HEK293 (cell line): ENCODE measurements at regions not wholly inside any gene's neighbourhood (a gene's known extent, or its start where the extent isn't known, plus 50 kb on each side); places are given as distances from the start of the nearest gene placed in this dataset.
A peak's percentile ranks its signal among the peaks of the same experiment; 100 is the strongest.

Experiments used
- CTCF ChIA-PET: fragments of 350-600 bp; formaldehyde crosslinking; extraction: SDS; loops from one replicate; lab custom pipeline; 2021; ENCODE audit warnings: antibody characterized with exemption; lab: Yijun Ruan, JAX
- POLR2A ChIA-PET: fragments of 300-600 bp; formaldehyde crosslinking; extraction: SDS; loops from one replicate; lab custom pipeline; 2020; ENCODE audit warnings: antibody characterized with exemption, inconsistent platforms; lab: Yijun Ruan, JAX
- H3K27ac ChIP-seq: fragments of 200-500 bp; sonication (Bioruptor generic); 2 replicates; pipeline ENCODE4 v1.5.1; 2014; ENCODE audit warnings: low read depth, low read length, control low read depth, inconsistent platforms; ENCODE audit errors: extremely low read depth
- H3K36me3 ChIP-seq, 2 experiments: fragments of 200-500 bp in 1 of 2; sonication (Bioruptor generic) in 1 of 2; 1 replicate in 1 of 2; 2 replicates in 1 of 2; pipeline ENCODE4 v1.5.1; 2014 to 2017; ENCODE audit warnings: inconsistent platforms in 2 of 2, low read length in 2 of 2; ENCODE audit not compliant: control insufficient read depth in 2 of 2, insufficient read depth in 1 of 2
- H3K4me1 ChIP-seq: fragments of 200-500 bp; sonication (Bioruptor generic); 2 replicates; pipeline ENCODE4 v1.5.1; 2014; ENCODE audit warnings: mild to moderate bottlenecking, low read length, inconsistent platforms; ENCODE audit not compliant: control insufficient read depth, insufficient read depth
- H3K4me3 ChIP-seq: 2 replicates; pipeline ENCODE4 v1.5.1; 2011; ENCODE audit warnings: low read depth, mild to moderate bottlenecking, control low read depth, low read length, moderate library complexity
- H3K9me3 ChIP-seq: fragments of 200-500 bp; sonication (Bioruptor generic); 2 replicates; pipeline ENCODE4 v1.5.1; 2014; ENCODE audit warnings: low read depth, low read length, inconsistent platforms; ENCODE audit not compliant: control insufficient read depth, insufficient read depth
- EGR2 ChIP-seq: fragments of 450-650 bp; formaldehyde crosslinking; IDR thresholded peaks from 2 replicates; pipeline ENCODE4 v1.5.1; 2016; ENCODE audit warnings: low read depth, missing biosample characterization, missing genetic modification characterization
- KLF10 ChIP-seq: fragments of 450-650 bp; IDR thresholded peaks from 2 replicates; pipeline ENCODE4 v1.5.1; 2018; ENCODE audit warnings: missing biosample characterization, mild to moderate bottlenecking, missing genetic modification characterization
- OSR2 ChIP-seq: fragments of 450-650 bp; formaldehyde crosslinking; IDR thresholded peaks from 2 replicates; pipeline ENCODE4 v1.5.1; 2016; ENCODE audit warnings: missing biosample characterization, missing genetic modification characterization
- SCRT1 ChIP-seq: fragments of 450-650 bp; formaldehyde crosslinking; IDR thresholded peaks from 2 replicates; pipeline ENCODE4 v1.5.1; 2016; ENCODE audit warnings: missing biosample characterization, missing genetic modification characterization, borderline replicate concordance
- SCRT2 ChIP-seq: fragments of 450-650 bp; formaldehyde crosslinking; IDR thresholded peaks from 2 replicates; pipeline ENCODE4 v1.5.1; 2016; ENCODE audit warnings: missing biosample characterization, missing genetic modification characterization
- ZBTB48 ChIP-seq: fragments of 450-650 bp; formaldehyde crosslinking; IDR thresholded peaks from 2 replicates; pipeline ENCODE4 v1.5.1; 2016; ENCODE audit warnings: missing biosample characterization, missing genetic modification characterization
- ZBTB7A ChIP-seq: fragments of 450-650 bp; formaldehyde crosslinking; IDR thresholded peaks from 2 replicates; pipeline ENCODE4 v1.5.1; 2016; ENCODE audit warnings: low read depth, missing biosample characterization, missing genetic modification characterization
- ZBTB8A ChIP-seq: fragments of 450-650 bp; formaldehyde crosslinking; IDR thresholded peaks from 2 replicates; pipeline ENCODE4 v1.5.1; 2016; ENCODE audit warnings: missing biosample characterization, missing genetic modification characterization
- ZNF335 ChIP-seq: fragments of 450-650 bp; formaldehyde crosslinking; conservative IDR thresholded peaks from 2 replicates; pipeline ENCODE4 v1.5.1; 2016; ENCODE audit warnings: missing biosample characterization, missing genetic modification characterization
- ZNF341 ChIP-seq: fragments of 450-650 bp; formaldehyde crosslinking; IDR thresholded peaks from 2 replicates; pipeline ENCODE4; 2016; ENCODE audit warnings: low read depth, missing biosample characterization, missing genetic modification characterization
- ZNF362 ChIP-seq: fragments of 450-650 bp; formaldehyde crosslinking; IDR thresholded peaks from 2 replicates; pipeline ENCODE4 v1.5.1; 2016; ENCODE audit warnings: missing biosample characterization, missing genetic modification characterization
- ZNF521 ChIP-seq: fragments of 450-650 bp; formaldehyde crosslinking; IDR thresholded peaks from 2 replicates; pipeline ENCODE4 v1.5.1; 2017; ENCODE audit warnings: missing biosample characterization, mild to moderate bottlenecking, missing genetic modification characterization
- ZSCAN30 ChIP-seq: fragments of 450-650 bp; IDR thresholded peaks from 2 replicates; pipeline ENCODE4 v1.5.1; 2018; ENCODE audit warnings: missing biosample characterization, mild to moderate bottlenecking, missing genetic modification characterization, moderate library complexity
- ZXDB ChIP-seq: fragments of 450-650 bp; formaldehyde crosslinking; IDR thresholded peaks from 2 replicates; pipeline ENCODE4 v1.5.1; 2016; ENCODE audit warnings: missing biosample characterization, missing genetic modification characterization
- TF ChIP-seq, protein P1 (sequence below): fragments of 450-650 bp; formaldehyde crosslinking; IDR thresholded peaks from 2 replicates; pipeline ENCODE4 v1.5.1; 2017; ENCODE audit warnings: missing biosample characterization, mild to moderate bottlenecking, missing genetic modification characterization, moderate library complexity
- TF ChIP-seq, protein P2 (sequence below): fragments of 450-650 bp; formaldehyde crosslinking; conservative IDR thresholded peaks from 2 replicates; pipeline ENCODE4 v1.5.1; 2016; ENCODE audit warnings: low read depth, missing biosample characterization, missing genetic modification characterization

GRCh38 chr6:21808551-21809242 is 215.1 kb downstream of the SOX4 start (continued):
- 0 out of 2 replicates have a peak, but pooled peaks have one; percentile 7 for TF ChIP-seq ZNF362 (tag by site-specific recombination)
- TF ChIP-seq EGR2 (tag by site-specific recombination) = no peak
- TF ChIP-seq ZNF335 (tag by site-specific recombination) = peak; percentile 56
- TF ChIP-seq, protein P1, sequence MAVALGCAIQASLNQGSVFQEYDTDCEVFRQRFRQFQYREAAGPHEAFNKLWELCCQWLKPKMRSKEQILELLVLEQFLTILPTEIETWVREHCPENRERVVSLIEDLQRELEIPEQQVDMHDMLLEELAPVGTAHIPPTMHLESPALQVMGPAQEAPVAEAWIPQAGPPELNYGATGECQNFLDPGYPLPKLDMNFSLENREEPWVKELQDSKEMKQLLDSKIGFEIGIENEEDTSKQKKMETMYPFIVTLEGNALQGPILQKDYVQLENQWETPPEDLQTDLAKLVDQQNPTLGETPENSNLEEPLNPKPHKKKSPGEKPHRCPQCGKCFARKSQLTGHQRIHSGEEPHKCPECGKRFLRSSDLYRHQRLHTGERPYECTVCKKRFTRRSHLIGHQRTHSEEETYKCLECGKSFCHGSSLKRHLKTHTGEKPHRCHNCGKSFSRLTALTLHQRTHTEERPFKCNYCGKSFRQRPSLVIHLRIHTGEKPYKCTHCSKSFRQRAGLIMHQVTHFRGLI (tag by site-specific recombination) = 0 out of 2 replicates have a peak, but pooled peaks have one; percentile 12
- TF ChIP-seq OSR2 (tag by site-specific recombination) = peak; percentile 56
- peak; percentile 25; the same call in 1 of the 2 replicates for TF ChIP-seq ZXDB
- TF ChIP-seq ZSCAN30 (tag by site-specific recombination) = 0 out of 2 replicates have a peak, but pooled peaks have one; percentile 20
- TF ChIP-seq, protein P2, sequence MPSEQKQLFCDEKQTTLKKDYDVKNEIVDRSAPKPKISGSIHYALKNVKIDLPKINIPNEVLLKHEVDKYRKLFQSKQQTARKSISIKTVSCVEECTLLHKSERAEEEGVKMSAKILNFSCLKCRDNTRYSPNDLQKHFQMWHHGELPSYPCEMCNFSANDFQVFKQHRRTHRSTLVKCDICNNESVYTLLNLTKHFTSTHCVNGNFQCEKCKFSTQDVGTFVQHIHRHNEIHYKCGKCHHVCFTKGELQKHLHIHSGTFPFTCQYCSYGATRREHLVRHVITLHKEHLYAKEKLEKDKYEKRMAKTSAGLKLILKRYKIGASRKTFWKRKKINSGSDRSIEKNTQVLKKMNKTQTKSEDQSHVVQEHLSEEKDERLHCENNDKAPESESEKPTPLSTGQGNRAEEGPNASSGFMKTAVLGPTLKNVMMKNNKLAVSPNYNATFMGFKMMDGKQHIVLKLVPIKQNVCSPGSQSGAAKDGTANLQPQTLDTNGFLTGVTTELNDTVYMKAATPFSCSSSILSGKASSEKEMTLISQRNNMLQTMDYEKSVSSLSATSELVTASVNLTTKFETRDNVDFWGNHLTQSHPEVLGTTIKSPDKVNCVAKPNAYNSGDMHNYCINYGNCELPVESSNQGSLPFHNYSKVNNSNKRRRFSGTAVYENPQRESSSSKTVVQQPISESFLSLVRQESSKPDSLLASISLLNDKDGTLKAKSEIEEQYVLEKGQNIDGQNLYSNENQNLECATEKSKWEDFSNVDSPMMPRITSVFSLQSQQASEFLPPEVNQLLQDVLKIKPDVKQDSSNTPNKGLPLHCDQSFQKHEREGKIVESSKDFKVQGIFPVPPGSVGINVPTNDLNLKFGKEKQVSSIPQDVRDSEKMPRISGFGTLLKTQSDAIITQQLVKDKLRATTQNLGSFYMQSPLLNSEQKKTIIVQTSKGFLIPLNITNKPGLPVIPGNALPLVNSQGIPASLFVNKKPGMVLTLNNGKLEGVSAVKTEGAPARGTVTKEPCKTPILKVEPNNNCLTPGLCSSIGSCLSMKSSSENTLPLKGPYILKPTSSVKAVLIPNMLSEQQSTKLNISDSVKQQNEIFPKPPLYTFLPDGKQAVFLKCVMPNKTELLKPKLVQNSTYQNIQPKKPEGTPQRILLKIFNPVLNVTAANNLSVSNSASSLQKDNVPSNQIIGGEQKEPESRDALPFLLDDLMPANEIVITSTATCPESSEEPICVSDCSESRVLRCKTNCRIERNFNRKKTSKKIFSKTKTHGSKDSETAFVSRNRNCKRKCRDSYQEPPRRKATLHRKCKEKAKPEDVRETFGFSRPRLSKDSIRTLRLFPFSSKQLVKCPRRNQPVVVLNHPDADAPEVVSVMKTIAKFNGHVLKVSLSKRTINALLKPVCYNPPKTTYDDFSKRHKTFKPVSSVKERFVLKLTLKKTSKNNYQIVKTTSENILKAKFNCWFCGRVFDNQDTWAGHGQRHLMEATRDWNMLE (tag by site-specific recombination) = peak; percentile 20; the same call in 1 of the 2 replicates
- TF ChIP-seq ZBTB8A (tag by site-specific recombination) = 0 out of 2 replicates have a peak, but pooled peaks have one; percentile 6
- peak; percentile 62 for TF ChIP-seq ZNF341 (tag by site-specific recombination)

DNA sequence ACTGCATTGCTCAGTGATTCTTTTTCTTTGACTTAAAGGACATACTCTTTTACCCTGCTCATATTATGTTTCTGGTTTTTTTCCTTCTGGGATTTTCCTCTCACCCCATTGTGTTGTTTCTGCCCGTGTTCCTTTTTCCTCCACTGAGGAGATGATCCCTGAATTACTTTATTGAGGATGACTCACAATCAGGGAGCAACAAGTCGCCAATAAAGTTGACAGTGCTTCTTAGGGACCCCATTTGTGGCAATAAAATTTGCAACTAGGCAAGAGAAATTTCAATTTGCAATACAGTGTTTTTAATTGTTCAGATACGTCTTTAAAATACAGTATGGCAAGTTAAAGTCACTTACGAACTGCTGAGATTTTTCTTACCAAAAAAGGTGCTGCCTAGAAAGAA is 217.9 kb downstream of the SOX4 start:
- CTCF ChIA-PET = no interaction called here
- no peaks in the 10 kb centered on the region for H3K9me3 ChIP-seq
- H3K27ac ChIP-seq = no peak overlapping the region; the same call in 1 of the 2 replicates
- peaks cover 22% of the 10 kb centered on the region for H3K4me1 ChIP-seq
- POLR2A ChIA-PET = no interaction called here
- H3K4me3 ChIP-seq = no peak overlapping the region
- no peaks in the 10 kb centered on the region for H3K36me3 ChIP-seq
- TF ChIP-seq ZBTB7A (no peak), KLF10 (tag by site-specific recombination) (no peak), ZNF521 (no peak), ZBTB48 (peak; percentile 48; the same call in 1 of the 2 replicates), SCRT2 (tag by site-specific recombination) (peak; percentile 93), SCRT1 (tag by site-specific recombination) (peak; percentile 59; the same call in 1 of the 2 replicates)
